HG02870 (cell line): ENCODE measurements at regions not wholly inside any gene's neighbourhood (a gene's known extent, or its start where the extent isn't known, plus 50 kb on each side); places are given as distances from the start of the nearest gene placed in this dataset.

ENCODE experiments used
- ATAC-seq: cut with Tn5 transposase; IDR thresholded peaks from one replicate; pipeline ENCODE4 v1.9.1; 2021; ENCODE audit warnings: mild to moderate bottlenecking, moderate library complexity; ENCODE audit not compliant: unreplicated experiment

DNA sequence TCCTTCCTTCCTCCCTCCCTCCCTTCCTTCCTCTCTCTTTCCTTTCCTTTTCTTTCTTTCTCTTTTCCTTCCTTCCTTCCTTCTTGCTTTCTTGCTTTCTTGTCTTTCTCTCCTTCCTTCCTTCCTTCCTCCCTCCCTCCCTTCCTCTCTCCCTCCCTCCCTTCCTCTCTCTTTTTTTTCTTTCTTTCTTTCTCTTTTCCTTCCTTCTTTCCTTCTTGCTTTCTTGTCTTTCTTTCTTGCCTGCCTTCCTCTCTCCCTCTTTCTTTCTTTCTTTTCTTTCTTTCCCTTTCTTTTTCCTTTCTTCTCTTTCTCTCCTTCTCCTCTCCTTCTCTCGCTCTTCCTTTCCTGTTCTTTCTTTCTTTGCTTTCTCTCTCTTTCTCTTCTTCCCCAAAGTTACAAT lies 728.4 kb upstream of the ADAMTS5 start:
- ATAC-seq = no peak

GRCh38 chr21:27694667-27695066 lies 727.8 kb upstream of the ADAMTS5 start:
- ATAC-seq = no peak

DNA sequence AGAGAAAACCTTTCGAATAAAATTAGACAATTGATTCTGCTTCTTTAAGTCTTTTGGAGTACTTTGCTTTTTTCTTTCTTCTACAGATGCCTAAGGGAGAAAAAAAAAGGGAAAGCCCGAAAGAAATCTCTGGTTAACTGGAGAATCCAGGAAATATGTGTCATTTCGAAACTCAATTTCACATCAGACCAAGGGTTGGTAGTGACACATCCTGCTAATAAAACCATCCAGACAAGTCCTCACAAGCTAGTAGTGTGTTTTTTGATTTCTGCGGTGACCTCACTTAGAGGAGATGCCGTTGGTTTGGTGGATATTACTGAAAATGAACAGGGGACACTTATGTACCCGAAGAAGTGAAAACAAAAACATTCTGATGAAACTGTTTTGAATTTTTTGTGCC lies 726.5 kb upstream of the ADAMTS5 start:
- no peak for ATAC-seq

- ATAC-seq = no peak
These were observed 724.6 kb upstream of the ADAMTS5 start for GRCh38 chr21:27691516-27691915.

GRCh38 chr21:27691006-27691405 lies 724.1 kb upstream of the ADAMTS5 start:
- no peak for ATAC-seq

GRCh38 chr21:27690426-27690825 lies 723.5 kb upstream of the ADAMTS5 start:
- ATAC-seq = no peak

DNA sequence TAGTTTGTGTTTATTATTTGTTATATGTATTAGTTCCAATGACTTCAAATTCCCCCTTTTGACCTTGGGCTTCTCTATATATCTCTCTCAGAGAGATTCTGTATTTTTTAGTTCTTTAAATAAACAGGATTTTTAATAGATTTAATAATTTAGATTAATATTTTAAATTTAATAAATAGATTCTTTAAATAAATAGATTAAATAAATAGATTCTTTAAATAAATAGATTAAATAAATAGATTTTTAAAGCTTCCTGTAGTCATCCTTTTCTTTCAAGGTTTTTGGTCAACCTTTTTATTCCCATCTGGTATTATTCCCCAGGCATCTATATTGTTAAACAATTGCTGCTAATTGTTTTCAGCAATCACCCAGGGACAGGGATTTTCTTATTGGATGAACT lies 721.9 kb upstream of the ADAMTS5 start:
- ATAC-seq = no peak

GRCh38 chr21:27683292-27683691 lies 716.4 kb upstream of the ADAMTS5 start:
- no peak for ATAC-seq

DNA sequence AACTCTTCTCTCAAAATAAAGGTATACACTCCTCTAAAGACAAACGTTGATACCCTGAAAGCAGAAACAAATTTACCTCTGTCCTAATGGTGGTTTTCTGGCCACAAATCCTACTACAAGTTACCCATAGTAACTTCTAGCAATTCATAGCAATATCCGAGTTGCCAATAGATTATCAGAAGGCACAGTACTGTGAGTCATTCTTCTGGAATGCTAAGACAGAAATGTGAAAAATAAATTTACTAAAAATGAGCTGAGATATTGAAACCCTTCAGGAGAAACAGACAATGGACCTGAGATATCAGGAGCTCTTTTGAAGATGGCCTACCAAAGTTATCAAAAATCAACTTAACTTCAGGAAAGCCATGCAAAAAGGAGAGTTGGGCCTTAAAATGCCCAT lies 715.0 kb upstream of the ADAMTS5 start:
- no peak for ATAC-seq

DNA sequence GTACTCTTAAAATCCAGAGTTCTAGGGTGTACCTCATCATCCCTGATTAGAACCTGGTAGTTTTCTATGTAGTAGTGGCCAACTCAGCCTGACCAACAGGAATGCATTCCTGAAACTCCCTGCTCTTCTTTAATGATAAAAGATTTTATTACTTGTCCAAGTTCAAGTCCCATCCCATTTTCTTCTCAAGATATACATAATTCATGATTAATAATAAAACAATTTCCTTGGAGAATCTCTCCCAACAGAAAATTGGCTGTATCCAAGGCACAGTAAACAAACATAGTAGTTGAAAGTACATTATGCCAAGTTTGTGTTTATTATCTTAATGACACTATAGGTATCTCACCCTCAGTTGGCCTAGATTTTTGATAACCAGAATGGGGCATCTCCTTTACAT lies 714.1 kb upstream of the ADAMTS5 start:
- no peak for ATAC-seq

DNA sequence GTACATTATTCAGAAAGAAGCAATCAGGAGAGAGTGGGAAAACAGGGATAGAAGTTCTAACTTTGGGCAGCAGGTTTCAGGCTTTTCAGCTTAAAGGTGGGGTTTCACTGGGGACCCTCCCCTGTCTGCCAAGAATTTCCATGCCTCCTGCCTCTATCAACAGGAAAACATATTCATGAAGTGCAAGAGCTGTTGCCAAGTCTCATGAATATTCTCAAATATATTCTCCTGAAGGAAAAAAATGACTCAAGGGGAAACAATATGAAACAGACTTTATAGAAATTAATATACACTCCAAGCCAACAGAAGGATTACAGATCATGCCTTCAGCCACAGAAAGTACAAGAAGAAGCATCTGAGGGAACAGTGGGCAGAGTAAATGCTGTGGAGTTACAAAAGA lies 713.3 kb upstream of the ADAMTS5 start:
- no peak for ATAC-seq

DNA sequence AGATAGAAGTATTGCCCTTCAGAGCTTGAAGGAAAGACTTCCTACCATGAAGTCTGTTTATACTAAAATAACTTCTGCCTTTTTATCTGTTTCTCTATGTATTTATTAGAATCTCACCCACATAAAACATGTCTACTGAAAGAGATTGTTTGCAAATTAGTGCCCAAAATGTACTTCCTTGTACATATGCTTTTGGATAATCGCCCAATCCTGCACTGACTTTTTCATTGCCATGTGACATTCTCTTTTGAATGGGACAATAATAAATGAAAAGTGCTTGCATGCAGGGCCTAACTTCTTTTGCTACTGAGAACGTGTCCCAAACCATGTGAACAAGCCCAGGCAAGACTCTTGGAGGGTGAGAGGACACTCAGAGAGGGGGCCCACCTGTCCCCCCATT lies 711.6 kb upstream of the ADAMTS5 start:
- no peak for ATAC-seq

- ATAC-seq = no peak
These were observed 710.7 kb upstream of the ADAMTS5 start for GRCh38 chr21:27677546-27677945.

DNA sequence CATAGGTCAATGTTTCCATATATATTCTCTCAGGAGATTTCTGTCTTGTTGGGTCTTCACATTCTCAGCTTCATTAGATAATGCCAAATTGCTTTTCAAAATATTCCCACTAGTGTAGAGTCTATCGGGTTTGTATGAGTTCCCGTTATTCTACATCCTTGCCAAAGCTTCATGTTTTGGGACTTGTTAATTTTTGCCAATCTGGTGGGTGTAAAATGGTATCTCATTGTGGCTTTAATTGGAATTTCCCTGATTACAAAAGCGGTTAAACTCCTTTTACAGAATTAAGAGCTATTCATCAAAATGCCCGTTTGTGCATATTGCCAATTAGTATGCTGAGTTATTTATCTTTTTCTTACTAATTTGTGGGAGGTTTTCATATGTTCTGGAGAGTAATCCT lies 708.4 kb upstream of the ADAMTS5 start:
- no peak for ATAC-seq

DNA sequence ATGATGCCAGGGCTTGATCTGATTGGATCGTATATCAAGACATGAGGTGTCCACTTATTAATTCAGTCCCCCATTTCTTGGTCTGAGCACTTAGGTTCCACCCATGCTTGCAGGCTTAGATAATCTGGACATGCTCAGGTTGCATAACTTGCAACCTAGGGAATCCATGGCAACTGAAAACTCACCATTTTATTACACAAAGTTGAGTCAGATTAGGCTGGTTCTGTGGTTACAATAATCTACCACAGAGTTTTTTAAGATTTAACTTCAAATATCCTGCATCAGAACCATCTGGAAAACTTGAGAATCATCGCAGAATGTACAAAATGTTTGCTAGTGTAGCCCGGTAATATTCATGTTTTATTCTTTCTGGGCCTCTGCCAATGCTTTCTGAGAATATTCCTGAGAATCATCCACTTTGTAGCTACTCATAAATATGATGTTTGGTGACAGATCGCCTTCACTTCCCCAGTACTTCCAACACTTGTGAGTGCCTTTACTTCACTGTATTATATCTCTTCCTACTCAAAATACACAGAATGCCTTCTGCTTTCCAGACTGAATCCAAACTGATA lies 707.2 kb upstream of the ADAMTS5 start:
- no peak for ATAC-seq

DNA sequence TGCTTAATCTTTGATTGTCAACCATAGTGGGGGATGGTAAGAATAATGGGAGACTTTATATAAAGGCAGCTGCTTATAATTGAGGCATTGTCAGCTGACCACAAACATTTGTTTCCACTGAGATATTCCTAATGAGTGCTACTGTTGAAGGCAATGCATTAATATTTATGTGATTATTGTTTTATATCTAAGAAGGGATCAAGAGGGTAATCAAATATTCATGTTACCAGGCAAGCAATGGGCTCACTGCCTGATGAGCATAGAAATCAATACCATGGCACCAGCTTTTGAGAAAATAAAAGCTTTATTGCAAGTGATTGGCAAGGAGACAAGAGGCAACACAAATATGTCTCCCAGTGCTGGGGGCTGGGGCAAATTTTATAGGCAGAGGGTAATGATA lies 706.7 kb upstream of the ADAMTS5 start:
- ATAC-seq = no peak

DNA sequence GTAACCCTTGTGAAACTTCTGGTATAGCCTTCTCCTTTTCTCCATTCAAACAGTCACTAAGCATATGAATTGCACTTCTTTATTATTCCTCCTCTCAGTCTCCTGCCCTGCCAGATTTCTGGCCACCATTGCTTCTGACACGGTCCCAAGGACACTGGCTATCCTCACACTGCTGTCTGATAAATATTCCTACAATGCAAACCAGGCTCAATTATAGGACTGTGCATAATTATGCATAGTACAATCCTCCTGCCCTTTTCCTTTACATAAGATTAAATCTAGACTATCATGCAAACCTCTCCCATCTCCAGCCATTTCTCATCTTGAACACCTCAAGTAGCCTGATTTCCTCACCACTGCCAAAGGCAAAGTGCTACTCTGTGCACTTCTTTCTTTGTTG lies 704.3 kb upstream of the ADAMTS5 start:
- ATAC-seq = no peak

GRCh38 chr21:27653481-27653880 lies 686.6 kb upstream of the ADAMTS5 start:
- no peak for ATAC-seq

- no peak for ATAC-seq
These were observed 682.9 kb upstream of the ADAMTS5 start for GRCh38 chr21:27649762-27650161.

- no peak for ATAC-seq
These were observed 682.4 kb upstream of the ADAMTS5 start for GRCh38 chr21:27649323-27649722.

GRCh38 chr21:27648560-27648959 lies 681.7 kb upstream of the ADAMTS5 start:
- ATAC-seq = no peak

DNA sequence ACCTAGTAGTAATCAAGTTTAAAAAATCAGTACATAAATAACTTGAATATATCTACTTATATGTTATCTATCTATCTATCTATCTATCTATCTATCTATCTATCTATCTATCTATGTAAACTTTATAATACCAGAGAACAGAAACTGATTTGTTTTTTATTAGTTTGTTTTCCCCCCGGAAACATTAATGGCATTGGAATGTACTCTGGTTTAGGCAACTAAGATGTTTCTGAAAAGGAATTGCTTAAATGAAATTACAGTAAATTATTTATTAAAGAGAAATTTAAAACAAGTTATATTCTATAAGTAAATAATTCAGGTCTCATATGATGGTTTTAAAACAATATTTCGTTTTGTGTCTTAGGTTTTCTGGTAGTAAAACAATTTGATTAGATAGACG lies 681.0 kb upstream of the ADAMTS5 start:
- no peak for ATAC-seq

GRCh38 chr21:27647401-27647800 lies 680.5 kb upstream of the ADAMTS5 start:
- ATAC-seq = no peak

- ATAC-seq = no peak
These were observed 679.8 kb upstream of the ADAMTS5 start for GRCh38 chr21:27646691-27647090.
